ENCODE measurements at regions not wholly inside any gene's neighbourhood (a gene's known extent, or its start where the extent isn't known, plus 50 kb on each side); places are given as distances from the start of the nearest gene placed in this dataset.

DNA sequence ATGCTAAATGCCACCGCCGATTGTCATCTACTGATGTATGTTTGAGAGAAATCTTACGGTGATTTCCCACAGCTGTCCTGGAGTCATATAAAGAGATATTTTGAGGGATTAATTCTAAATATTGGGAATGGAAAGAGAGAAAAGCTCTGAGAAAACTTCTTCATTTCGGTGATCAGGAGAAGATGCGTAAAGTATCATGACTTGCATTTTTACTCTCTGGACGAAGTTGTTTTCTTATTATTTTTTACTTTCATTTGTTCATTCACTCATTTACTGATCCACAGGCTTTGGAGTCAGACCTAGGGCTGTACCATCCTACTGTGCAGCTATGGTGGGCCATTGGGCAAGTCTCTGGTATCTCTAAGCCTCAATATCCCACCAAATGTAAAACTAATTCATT lies 58.4 kb upstream of the RUNX1 start:
- H3K4me3 ChIP-seq (ENCODE audit: low read length) = no peak overlapping the region
- TF ChIP-seq, protein P1, sequence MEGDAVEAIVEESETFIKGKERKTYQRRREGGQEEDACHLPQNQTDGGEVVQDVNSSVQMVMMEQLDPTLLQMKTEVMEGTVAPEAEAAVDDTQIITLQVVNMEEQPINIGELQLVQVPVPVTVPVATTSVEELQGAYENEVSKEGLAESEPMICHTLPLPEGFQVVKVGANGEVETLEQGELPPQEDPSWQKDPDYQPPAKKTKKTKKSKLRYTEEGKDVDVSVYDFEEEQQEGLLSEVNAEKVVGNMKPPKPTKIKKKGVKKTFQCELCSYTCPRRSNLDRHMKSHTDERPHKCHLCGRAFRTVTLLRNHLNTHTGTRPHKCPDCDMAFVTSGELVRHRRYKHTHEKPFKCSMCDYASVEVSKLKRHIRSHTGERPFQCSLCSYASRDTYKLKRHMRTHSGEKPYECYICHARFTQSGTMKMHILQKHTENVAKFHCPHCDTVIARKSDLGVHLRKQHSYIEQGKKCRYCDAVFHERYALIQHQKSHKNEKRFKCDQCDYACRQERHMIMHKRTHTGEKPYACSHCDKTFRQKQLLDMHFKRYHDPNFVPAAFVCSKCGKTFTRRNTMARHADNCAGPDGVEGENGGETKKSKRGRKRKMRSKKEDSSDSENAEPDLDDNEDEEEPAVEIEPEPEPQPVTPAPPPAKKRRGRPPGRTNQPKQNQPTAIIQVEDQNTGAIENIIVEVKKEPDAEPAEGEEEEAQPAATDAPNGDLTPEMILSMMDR (conservative IDR thresholded peaks at IDR 0.05; ENCODE audit: low read length) = no peak
- no peak for DNase-seq (ENCODE audit: low read depth)

DNA sequence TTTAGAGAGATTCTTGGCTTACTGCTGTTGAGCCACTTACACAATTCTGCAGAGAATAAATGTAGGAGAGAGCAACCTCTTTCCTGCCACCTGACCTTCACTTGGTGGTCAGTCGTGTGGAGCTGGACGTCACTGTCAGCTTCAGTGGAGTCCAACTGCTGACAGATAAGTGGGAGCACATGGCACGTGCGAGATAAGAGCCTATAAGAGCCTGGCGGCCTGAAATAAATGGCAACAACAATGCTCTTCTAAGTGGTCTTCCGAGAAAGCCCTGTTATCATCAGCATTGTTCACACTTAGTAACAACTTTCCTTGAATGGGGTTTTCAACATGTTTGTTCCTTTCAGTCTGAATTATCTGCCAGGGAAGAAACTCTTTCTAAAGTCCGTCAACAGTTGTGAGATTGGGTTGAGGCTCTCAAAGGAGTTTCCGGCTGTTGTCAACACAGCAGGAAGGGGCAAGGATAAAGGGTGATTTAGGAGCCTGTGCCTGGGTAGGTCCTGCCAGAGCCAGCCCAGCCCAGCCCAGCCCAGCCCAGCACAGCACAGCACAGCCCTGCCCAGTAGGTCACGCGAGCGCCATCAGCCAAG lies 57.2 kb upstream of the RUNX1 start:
- TF ChIP-seq, protein P1 (conservative IDR thresholded peaks at IDR 0.05; ENCODE audit: low read length) = no peak
- no peak overlapping the region for H3K4me3 ChIP-seq (ENCODE audit: low read length)
- no peak for DNase-seq (ENCODE audit: low read depth)

DNA sequence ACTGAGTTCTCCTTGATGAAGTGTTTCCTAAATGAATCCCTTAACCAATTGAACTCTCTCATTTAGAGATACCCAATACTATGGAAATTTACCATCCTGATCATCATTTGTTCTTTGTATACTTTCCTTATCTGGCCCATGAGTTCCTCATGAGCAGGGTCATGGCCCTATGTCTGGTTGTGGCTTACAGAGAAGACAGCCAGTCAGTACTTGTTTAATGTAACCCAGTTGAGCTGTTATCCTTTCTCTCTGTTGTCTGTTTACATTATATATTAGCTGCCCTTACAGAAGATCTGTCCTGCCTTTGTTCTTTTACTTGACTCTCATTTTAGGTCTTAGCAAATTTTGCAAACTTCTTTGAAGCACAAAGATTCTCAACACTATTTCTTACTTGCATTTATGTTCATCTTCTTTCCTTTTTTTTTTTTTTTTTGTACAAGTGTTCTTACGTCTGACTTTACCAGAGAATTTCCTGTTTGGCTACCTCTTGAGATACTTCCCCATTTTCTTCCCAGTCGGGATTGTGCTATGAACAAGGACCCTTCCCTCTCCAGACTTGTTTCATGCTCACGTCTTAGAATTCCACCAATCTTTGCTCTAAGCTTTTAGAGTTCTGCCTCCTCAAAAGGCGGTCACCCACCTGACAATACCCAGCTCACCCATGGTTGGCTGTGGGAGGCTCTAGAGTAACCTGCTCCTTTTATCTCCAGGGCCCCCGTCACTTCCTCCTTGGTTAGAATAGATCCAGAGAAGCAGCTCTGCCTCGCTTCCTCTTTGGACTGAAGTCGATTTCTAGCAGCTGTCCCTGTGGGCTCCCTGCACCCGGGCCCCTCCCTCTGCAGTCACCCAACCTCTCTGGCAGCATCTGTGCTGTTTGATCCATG lies 53.6 kb upstream of the RUNX1 start:
- DNase-seq (ENCODE audit: low read depth) = no peak
- no peak overlapping the region for H3K4me3 ChIP-seq (ENCODE audit: low read length)
- TF ChIP-seq, protein P1 (conservative IDR thresholded peaks at IDR 0.05; ENCODE audit: low read length) = no peak

DNA sequence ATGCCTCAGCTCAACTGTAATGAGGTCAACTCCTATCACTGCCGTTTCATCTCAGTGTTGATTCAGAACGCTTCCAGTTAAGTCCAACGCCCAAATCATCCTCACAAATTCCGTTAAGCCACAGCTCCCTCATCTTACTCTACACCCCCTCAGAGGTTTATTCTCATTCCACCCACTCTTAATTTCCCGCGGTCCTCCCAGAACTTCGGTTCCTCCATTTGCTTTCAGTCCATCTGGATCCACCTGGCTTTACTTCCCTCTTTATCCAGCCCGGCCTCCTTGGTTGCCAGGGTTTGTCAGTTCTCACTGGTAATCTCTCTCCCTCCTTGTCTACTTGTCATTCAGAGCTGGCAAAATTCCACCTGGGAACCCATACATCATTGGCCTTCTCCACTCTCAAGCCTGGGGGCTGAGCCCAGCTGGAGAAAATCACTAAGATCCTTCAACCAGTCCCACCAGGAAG lies 51.3 kb upstream of the RUNX1 start:
- DNase-seq (ENCODE audit: low read depth) = no peak
- TF ChIP-seq, protein P1 (conservative IDR thresholded peaks at IDR 0.05; ENCODE audit: low read length) = no peak
- no peak overlapping the region for H3K4me3 ChIP-seq (ENCODE audit: low read length)

DNA sequence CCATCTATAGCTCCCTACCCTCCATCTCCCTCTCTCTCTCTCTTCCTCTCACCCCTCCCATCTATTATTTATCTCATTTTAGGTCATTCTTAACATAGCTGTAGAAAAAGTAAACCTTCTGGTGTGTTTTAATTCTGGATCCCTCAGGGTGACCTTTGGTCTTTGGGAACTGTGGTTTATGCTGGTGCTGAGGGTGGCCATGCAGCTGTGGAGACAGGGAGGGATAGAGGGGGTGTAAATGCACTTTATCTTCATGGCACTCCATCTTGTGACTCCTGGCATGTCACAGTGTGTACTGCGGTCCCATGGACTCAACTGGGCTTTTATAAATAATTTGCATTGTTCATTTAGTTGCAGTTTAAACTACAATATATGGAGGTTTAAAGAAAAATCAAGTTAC lies 50.2 kb upstream of the RUNX1 start:
- TF ChIP-seq, protein P1 (conservative IDR thresholded peaks at IDR 0.05; ENCODE audit: low read length) = no peak
- H3K4me3 ChIP-seq (ENCODE audit: low read length) = no peak overlapping the region
- DNase-seq (ENCODE audit: low read depth) = no peak
